Mucosa of descending colon (tissue), 3 donors: ENCODE measurements at regions not wholly inside any gene's neighbourhood (a gene's known extent, or its start where the extent isn't known, plus 50 kb on each side); places are given as distances from the start of the nearest gene placed in this dataset.

Experiments
- ATAC-seq: fragments of 200-7000 bp; cut with Tn5 transposase; one replicate; pipeline ENCODE4 v1.9.1; 2020; ENCODE audit warnings: mild to moderate bottlenecking, moderate library complexity
- DNase-seq, 3 donors: peaks; one replicate each; pipeline ENCODE4 v3.0.0-alpha.2; 2020
- H3K36me3 ChIP-seq: fragments of 200-600 bp; one replicate; pipeline ENCODE4 v1.8.0; 2021; ENCODE audit warnings: low read depth, mild to moderate bottlenecking
- H3K4me1 ChIP-seq: fragments of 200-600 bp; one replicate; pipeline ENCODE4 v1.8.0; 2021; ENCODE audit warnings: low read depth, mild to moderate bottlenecking
- H3K4me3 ChIP-seq: fragments of 200-600 bp; one replicate; pipeline ENCODE4 v1.8.0; 2021; ENCODE audit warnings: mild to moderate bottlenecking
- H3K9me3 ChIP-seq: fragments of 200-600 bp; one replicate; pipeline ENCODE4 v1.8.0; 2021; ENCODE audit warnings: mild to moderate bottlenecking
- CTCF ChIP-seq: fragments of 200-600 bp; IDR thresholded peaks from one replicate; pipeline ENCODE4 v1.8.0; 2022; ENCODE audit warnings: antibody characterized with exemption, mild to moderate bottlenecking
- intact Hi-C, 2 donors: fragments of 100-400 bp; cut with DNase I in 1 of 2; cut with micrococcal nuclease in 1 of 2; formaldehyde crosslinking; loops; one replicate each; pipeline versions ENCODE4 v1.11.0 to v1.11.1; 2022; cut with DNase I, micrococcal nuclease
- donor health status: DM: no; HTN: no; CAD: no; lungs with moderate emphysema.
- donor health status: DM: no; HTN: no; CAD: no.
- donor health status: DM: no; HTN: yes; CAD: no.

- intact Hi-C loops = no loop called here
- no peak for ATAC-seq
- TF ChIP-seq CTCF = no peak
- DNase-seq = no peak
- H3K4me1 ChIP-seq = no peaks in the 10 kb centered on the region
- peaks cover 7% of the 10 kb centered on the region for H3K9me3 ChIP-seq
- no peaks in the 10 kb centered on the region for H3K36me3 ChIP-seq
- no peak overlapping the region for H3K4me3 ChIP-seq
Observed at GRCh38 chr2:193824474-193824873, 1629.7 kb upstream of the TMEFF2 start.

- Histone ChIP-seq H3K4me3 (no peak overlapping the region), H3K4me1 (no peaks in the 10 kb centered on the region), H3K9me3 (peaks cover 7% of the 10 kb centered on the region), H3K36me3 (no peaks in the 10 kb centered on the region)
- TF ChIP-seq CTCF = no peak
- peak; percentile 7 for ATAC-seq
- intact Hi-C loops = no loop called here
- DNase-seq = no peak
Observed at GRCh38 chr2:193818801-193819499, 1624.2 kb upstream of the TMEFF2 start.

- intact Hi-C loops = no loop called here
- TF ChIP-seq CTCF = no peak
- ATAC-seq (no peak), DNase-seq (no peak)
- Histone ChIP-seq H3K9me3 (peaks cover 7% of the 10 kb centered on the region), H3K4me3 (no peak overlapping the region), H3K36me3 (no peaks in the 10 kb centered on the region), H3K4me1 (no peaks in the 10 kb centered on the region)
Observed at GRCh38 chr2:193816008-193816407, 1621.3 kb upstream of the TMEFF2 start.

GRCh38 chr2:193810533-193810932 lies 1615.8 kb upstream of the TMEFF2 start:
- TF ChIP-seq CTCF = no peak
- H3K4me1 ChIP-seq = no peaks in the 10 kb centered on the region
- DNase-seq = no peak
- no peak for ATAC-seq
- no peaks in the 10 kb centered on the region for H3K9me3 ChIP-seq
- no peaks in the 10 kb centered on the region for H3K36me3 ChIP-seq
- intact Hi-C loops = no loop called here
- no peak overlapping the region for H3K4me3 ChIP-seq

- Histone ChIP-seq H3K36me3 (no peaks in the 10 kb centered on the region), H3K4me1 (no peaks in the 10 kb centered on the region), H3K9me3 (no peaks in the 10 kb centered on the region), H3K4me3 (no peak overlapping the region)
- no peak for TF ChIP-seq CTCF
- DNase-seq (no peak), ATAC-seq (no peak)
- intact Hi-C loops = no loop called here
Observed at GRCh38 chr2:193808877-193809276, 1614.1 kb upstream of the TMEFF2 start.
